ENCODE measurements at regions not wholly inside any gene's neighbourhood (a gene's known extent, or its start where the extent isn't known, plus 50 kb on each side); places are given as distances from the start of the nearest gene placed in this dataset.

DNA sequence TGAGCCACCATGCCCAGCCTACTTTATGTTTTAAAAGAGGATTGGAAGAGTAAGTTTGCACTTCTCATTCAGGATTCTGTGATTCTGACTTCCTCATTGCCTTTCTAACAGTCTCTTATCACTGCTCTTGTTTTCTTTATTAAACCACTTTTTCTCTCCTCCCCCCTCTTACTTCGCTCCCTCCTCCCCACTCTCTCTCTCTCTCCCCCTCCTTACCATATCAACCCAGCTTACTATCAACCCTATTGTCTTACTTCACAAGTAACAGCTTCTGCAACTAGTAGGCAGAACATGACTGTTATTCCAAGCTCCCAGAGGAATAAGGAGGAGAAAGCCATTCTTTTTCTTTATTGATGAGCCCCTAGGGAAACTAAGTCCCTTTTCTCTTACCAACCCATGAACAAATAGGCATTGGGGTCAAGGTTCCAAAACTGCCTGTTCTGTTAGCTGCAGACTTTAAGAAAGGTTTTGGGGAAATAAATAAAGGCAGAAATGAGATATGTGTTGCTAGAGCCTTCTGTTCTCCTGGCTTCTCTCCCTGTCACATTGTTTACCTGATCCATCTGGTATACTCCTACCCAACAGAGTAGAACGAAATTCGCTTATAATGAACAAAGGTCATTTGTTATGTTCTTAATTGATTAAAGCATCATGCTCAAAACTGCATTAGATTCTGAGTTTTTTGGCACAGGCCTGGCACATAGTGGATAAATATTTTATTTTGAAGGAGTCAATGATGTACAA lies 56.4 kb upstream of the RASGRP1 start:
- H3K4me3 ChIP-seq = no peak overlapping the region
- H3K27ac ChIP-seq = no peak overlapping the region
- in situ Hi-C loops (cut with MboI) = no loop called here
- DNase-seq = no peak
- no peaks in the 10 kb centered on the region for H3K36me3 ChIP-seq (ENCODE audit: low read depth)
- H4K20me1 ChIP-seq (ENCODE audit: insufficient read depth) = no peaks in the 10 kb centered on the region
- TF ChIP-seq EZH2 (IDR thresholded peaks at IDR 0.05; ENCODE audit: insufficient read depth, poor library complexity, severe bottlenecking) = no peak
- H2AFZ ChIP-seq = no peak overlapping the region
- no peak overlapping the region for H3K4me2 ChIP-seq (ENCODE audit: unreplicated experiment)
- no peak overlapping the region for H3K9ac ChIP-seq
- peaks cover 67% of the 10 kb centered on the region for H3K27me3 ChIP-seq (replicated peaks; ENCODE audit: insufficient read depth)
- H3K9me2 ChIP-seq (ENCODE audit: insufficient read depth) = no peaks in the 10 kb centered on the region
- no peaks in the 10 kb centered on the region for H3K79me2 ChIP-seq (ENCODE audit: insufficient read depth)
- 30 to 37% methylated on average over 3 of the region's 3 CpGs for WGBS, 2 experiments (ENCODE audit: low coverage in 1 of 2, low lambda C conversion rate in 2 of 2, missing lambda C conversion rate in 2 of 2)
- no peaks in the 10 kb centered on the region for H3K4me1 ChIP-seq (ENCODE audit: insufficient read depth)
- H3F3A ChIP-seq (ENCODE audit: insufficient read depth) = no peaks in the 10 kb centered on the region
- no peaks in the 10 kb centered on the region for H3K9me3 ChIP-seq (ENCODE audit: low read depth)

GRCh38 chr15:38622304-38622703 lies 57.7 kb upstream of the RASGRP1 start:
- H3K4me2 ChIP-seq (ENCODE audit: unreplicated experiment) = no peak overlapping the region
- H3F3A ChIP-seq (ENCODE audit: insufficient read depth) = no peaks in the 10 kb centered on the region
- TF ChIP-seq EZH2 (IDR thresholded peaks at IDR 0.05; ENCODE audit: insufficient read depth, poor library complexity, severe bottlenecking) = no peak
- TF ChIP-seq EZH2phosphoT487 (IDR thresholded peaks at IDR 0.05; ENCODE audit: insufficient read depth, low read depth) = no peak
- H3K9me3 ChIP-seq (ENCODE audit: low read depth) = no peaks in the 10 kb centered on the region
- no peaks in the 10 kb centered on the region for H3K4me1 ChIP-seq (ENCODE audit: insufficient read depth)
- in situ Hi-C loops (cut with MboI) = no loop called here
- no peaks in the 10 kb centered on the region for H3K36me3 ChIP-seq (ENCODE audit: low read depth)
- H4K20me1 ChIP-seq (ENCODE audit: insufficient read depth) = no peaks in the 10 kb centered on the region
- H2AFZ ChIP-seq = no peak overlapping the region
- peaks cover 64% of the 10 kb centered on the region for H3K27me3 ChIP-seq (replicated peaks; ENCODE audit: insufficient read depth)
- H3K4me3 ChIP-seq = no peak overlapping the region
- H3K27ac ChIP-seq = no peak overlapping the region
- no peaks in the 10 kb centered on the region for H3K9me2 ChIP-seq (ENCODE audit: insufficient read depth)
- WGBS, 2 experiments (ENCODE audit: low coverage in 1 of 2, low lambda C conversion rate in 2 of 2, missing lambda C conversion rate in 2 of 2) = 60 to 62% methylated on average over 7 of the region's 7 CpGs
- no peaks in the 10 kb centered on the region for H3K79me2 ChIP-seq (ENCODE audit: insufficient read depth)
- no peak overlapping the region for H3K9ac ChIP-seq
- DNase-seq = no peak

- DNase-seq = no peak
- H4K20me1 ChIP-seq (ENCODE audit: insufficient read depth) = no peaks in the 10 kb centered on the region
- in situ Hi-C loops (cut with MboI) = no loop called here
- H3K9me2 ChIP-seq (ENCODE audit: insufficient read depth) = no peaks in the 10 kb centered on the region
- 75% methylated on average over 5 of the region's 5 CpGs for WGBS, 2 experiments (ENCODE audit: low coverage in 1 of 2, low lambda C conversion rate in 2 of 2, missing lambda C conversion rate in 2 of 2)
- H3K9ac ChIP-seq = no peak overlapping the region
- peaks cover 58% of the 10 kb centered on the region for H3K27me3 ChIP-seq (replicated peaks; ENCODE audit: insufficient read depth)
- H3F3A ChIP-seq (ENCODE audit: insufficient read depth) = no peaks in the 10 kb centered on the region
- H3K36me3 ChIP-seq (ENCODE audit: low read depth) = no peaks in the 10 kb centered on the region
- H3K9me3 ChIP-seq (ENCODE audit: low read depth) = no peaks in the 10 kb centered on the region
- TF ChIP-seq EZH2 (IDR thresholded peaks at IDR 0.05; ENCODE audit: insufficient read depth, poor library complexity, severe bottlenecking) (no peak), EZH2phosphoT487 (IDR thresholded peaks at IDR 0.05; ENCODE audit: insufficient read depth, low read depth) (no peak)
- H3K27ac ChIP-seq = no peak overlapping the region
- no peak overlapping the region for H3K4me2 ChIP-seq (ENCODE audit: unreplicated experiment)
- H2AFZ ChIP-seq = no peak overlapping the region
- H3K79me2 ChIP-seq (ENCODE audit: insufficient read depth) = no peaks in the 10 kb centered on the region
- no peak overlapping the region for H3K4me3 ChIP-seq
- H3K4me1 ChIP-seq (ENCODE audit: insufficient read depth) = no peaks in the 10 kb centered on the region
Measured at GRCh38 chr15:38622908-38623307, 58.3 kb upstream of the RASGRP1 start.

DNA sequence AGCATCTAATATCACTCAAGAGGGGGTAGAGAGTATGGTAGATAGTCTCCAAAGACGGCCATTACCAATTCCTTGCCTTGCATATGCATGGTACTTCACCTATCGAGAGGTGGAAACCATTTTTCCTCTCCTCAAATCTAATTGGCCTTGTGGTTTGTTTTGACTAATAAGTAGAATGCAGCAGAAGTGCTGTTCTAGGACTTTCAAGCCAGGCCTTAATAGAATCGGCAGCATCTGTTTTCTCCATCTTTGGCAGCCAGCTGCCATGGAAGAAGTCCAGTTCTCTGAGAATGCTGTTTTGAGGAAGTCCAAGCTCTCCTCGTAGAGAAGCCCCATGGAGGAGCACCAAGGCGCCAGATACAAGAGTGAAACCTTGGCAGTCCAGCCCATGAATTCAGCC lies 59.1 kb upstream of the RASGRP1 start:
- Histone ChIP-seq H3K27me3 (replicated peaks; ENCODE audit: insufficient read depth) (peaks cover 50% of the 10 kb centered on the region), H3K4me3 (no peak overlapping the region), H3K79me2 (ENCODE audit: insufficient read depth) (no peaks in the 10 kb centered on the region), H3K27ac (no peak overlapping the region), H4K20me1 (ENCODE audit: insufficient read depth) (no peaks in the 10 kb centered on the region), H3K36me3 (ENCODE audit: low read depth) (no peaks in the 10 kb centered on the region), H3K4me2 (ENCODE audit: unreplicated experiment) (no peak overlapping the region), H3F3A (ENCODE audit: insufficient read depth) (no peaks in the 10 kb centered on the region), H3K4me1 (ENCODE audit: insufficient read depth) (no peaks in the 10 kb centered on the region), H3K9ac (no peak overlapping the region), H3K9me3 (ENCODE audit: low read depth) (no peaks in the 10 kb centered on the region), H2AFZ (no peak overlapping the region), H3K9me2 (ENCODE audit: insufficient read depth) (no peaks in the 10 kb centered on the region)
- no peak for TF ChIP-seq EZH2phosphoT487 (IDR thresholded peaks at IDR 0.05; ENCODE audit: insufficient read depth, low read depth)
- no peak for TF ChIP-seq EZH2 (IDR thresholded peaks at IDR 0.05; ENCODE audit: insufficient read depth, poor library complexity, severe bottlenecking)
- no peak for DNase-seq
- WGBS, 2 experiments (ENCODE audit: low coverage in 1 of 2, low lambda C conversion rate in 2 of 2, missing lambda C conversion rate in 2 of 2) = 3 to 4% methylated on average over 5 of the region's 5 CpGs
- in situ Hi-C loops (cut with MboI) = no loop called here
